CD4-positive, alpha-beta T cell treated with Interleukin-15 for 4 hours (primary cell): ENCODE measurements at regions not wholly inside any gene's neighbourhood (a gene's known extent, or its start where the extent isn't known, plus 50 kb on each side); places are given as distances from the start of the nearest gene placed in this dataset.

ENCODE experiments used
- DNase-seq: peaks from one replicate; pipeline ENCODE4 v3.0.0-alpha.2; 2020; ENCODE audit warnings: low spot score

- DNase-seq = no peak
Observed at GRCh38 chr5:54717870-54718269, 200.3 kb downstream of the SNX18 start.

GRCh38 chr5:54717459-54717858 is 199.9 kb downstream of the SNX18 start:
- no peak for DNase-seq

GRCh38 chr5:54713923-54714581 is 196.5 kb downstream of the SNX18 start:
- DNase-seq = no peak

GRCh38 chr5:54709096-54709495 is 191.5 kb downstream of the SNX18 start:
- DNase-seq = no peak

GRCh38 chr5:54707841-54708240 is 190.3 kb downstream of the SNX18 start:
- DNase-seq = no peak

GRCh38 chr5:54705994-54706653 is 188.6 kb downstream of the SNX18 start:
- no peak for DNase-seq

GRCh38 chr5:54704825-54705224 is 187.3 kb downstream of the SNX18 start:
- DNase-seq = no peak

GRCh38 chr5:54704333-54704732 is 186.8 kb downstream of the SNX18 start:
- no peak for DNase-seq

GRCh38 chr5:54703565-54704255 is 186.2 kb downstream of the SNX18 start:
- DNase-seq = no peak

GRCh38 chr5:54703133-54703532 is 185.6 kb downstream of the SNX18 start:
- no peak for DNase-seq

- no peak for DNase-seq
Observed at GRCh38 chr5:54702470-54702869, 184.9 kb downstream of the SNX18 start.

GRCh38 chr5:54700986-54701578 is 183.5 kb downstream of the SNX18 start:
- DNase-seq = no peak

GRCh38 chr5:54696931-54697330 is 179.4 kb downstream of the SNX18 start:
- DNase-seq = no peak

GRCh38 chr5:54696346-54696745 is 178.8 kb downstream of the SNX18 start:
- no peak for DNase-seq

GRCh38 chr5:54695198-54695966 is 177.8 kb downstream of the SNX18 start:
- DNase-seq = no peak

- no peak for DNase-seq
Observed at GRCh38 chr5:54693936-54694657, 176.5 kb downstream of the SNX18 start.

GRCh38 chr5:54692631-54693030 is 175.1 kb downstream of the SNX18 start:
- DNase-seq = no peak

GRCh38 chr5:54691656-54692055 is 174.1 kb downstream of the SNX18 start:
- no peak for DNase-seq

GRCh38 chr5:54689411-54690251 is 172.1 kb downstream of the SNX18 start:
- no peak for DNase-seq

- DNase-seq = no peak
Observed at GRCh38 chr5:54680998-54681397, 163.4 kb downstream of the SNX18 start.

GRCh38 chr5:54679686-54680085 is 162.1 kb downstream of the SNX18 start:
- no peak for DNase-seq
